GM21528 (cell line): ENCODE measurements at regions not wholly inside any gene's neighbourhood (a gene's known extent, or its start where the extent isn't known, plus 50 kb on each side); places are given as distances from the start of the nearest gene placed in this dataset.

Source experiments
- ATAC-seq: cut with Tn5 transposase; IDR thresholded peaks from one replicate; pipeline ENCODE4 v1.9.1; 2021; ENCODE audit warnings: mild to moderate bottlenecking, moderate library complexity; ENCODE audit not compliant: unreplicated experiment, low FRiP score

DNA sequence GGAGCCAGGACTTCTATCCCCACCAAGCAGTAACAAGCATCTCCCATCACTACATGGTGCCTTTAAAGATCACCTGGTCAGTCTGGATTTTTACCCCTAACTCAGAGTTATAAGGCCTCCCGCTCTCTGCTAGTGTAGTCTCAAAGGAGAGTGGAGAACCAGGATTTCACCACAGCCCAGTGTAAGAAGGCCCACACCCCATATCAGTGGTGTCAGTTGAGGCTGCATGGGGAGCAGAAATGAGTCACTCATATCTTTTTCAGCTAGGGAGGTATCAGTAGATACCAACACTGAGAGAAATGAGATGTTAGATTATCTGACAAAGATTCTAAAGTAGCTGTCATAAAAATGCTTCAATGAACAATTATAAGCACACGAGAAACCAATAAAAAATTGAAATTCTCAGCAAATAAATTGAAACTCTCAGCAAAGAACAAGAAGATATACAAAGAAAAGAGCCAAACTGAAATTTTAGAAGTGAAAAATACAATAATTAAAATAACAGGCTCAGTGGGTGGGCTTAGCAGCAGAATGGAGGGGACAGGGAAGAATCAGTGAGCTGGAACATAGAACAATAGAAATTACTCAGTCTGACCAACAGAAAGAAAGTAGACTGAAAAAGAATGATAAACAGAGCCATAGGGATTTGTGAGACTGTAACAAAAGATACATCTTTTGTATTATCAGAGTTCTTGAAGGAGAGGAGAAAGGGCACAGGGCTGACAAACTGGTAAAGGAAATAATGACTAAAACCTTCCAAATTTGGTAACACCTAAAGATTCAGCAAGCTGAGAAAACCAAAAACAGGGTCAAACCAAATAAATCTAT is 257.7 kb downstream of the ANAPC1 start:
- no peak for ATAC-seq

- ATAC-seq = no peak
Measured at GRCh38 chr2:111626865-111627163, 257.2 kb downstream of the ANAPC1 start.

- ATAC-seq = no peak
Measured at GRCh38 chr2:111627256-111627655, 256.7 kb downstream of the ANAPC1 start.

- no peak for ATAC-seq
Measured at GRCh38 chr2:111628221-111628620, 255.8 kb downstream of the ANAPC1 start.

DNA sequence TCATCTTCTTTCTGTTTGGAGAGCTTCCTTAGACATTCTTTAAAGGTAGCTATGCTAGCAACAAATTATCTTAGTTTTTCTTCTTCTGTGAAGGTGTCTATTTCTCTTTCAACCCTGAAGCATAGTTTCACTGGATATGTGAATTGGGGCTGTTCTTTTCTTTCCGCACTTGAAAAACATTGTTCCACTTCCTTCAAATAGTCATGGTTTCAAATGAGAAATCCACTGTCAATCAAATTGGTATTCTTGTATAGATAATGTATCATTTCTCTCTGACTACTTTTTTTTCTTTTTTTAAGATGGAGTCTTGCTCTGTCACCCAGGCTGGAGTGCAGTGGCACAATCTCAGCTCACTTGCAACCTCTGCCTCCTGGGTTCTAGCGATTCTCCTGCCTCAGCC is 254.0 kb downstream of the ANAPC1 start:
- no peak for ATAC-seq

DNA sequence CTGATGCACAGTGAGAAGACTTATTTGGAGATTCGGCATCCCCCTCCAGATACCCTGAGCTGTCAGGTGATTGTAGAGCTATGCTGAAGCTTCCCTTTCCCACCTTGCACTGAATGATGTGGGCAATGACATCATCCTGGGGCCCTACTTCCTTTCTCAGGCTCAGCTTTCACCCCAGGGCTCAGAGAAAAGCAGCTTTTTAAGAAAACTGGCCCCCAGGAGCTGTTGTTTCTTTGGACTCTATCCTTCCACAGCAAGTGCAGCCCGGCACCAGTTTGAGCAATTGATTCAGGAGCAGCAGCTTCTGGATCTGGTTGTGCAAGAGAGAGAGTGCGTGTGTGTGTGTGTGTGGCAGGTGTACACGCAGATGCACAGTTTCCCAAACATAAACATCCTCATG is 251.3 kb downstream of the ANAPC1 start:
- no peak for ATAC-seq

DNA sequence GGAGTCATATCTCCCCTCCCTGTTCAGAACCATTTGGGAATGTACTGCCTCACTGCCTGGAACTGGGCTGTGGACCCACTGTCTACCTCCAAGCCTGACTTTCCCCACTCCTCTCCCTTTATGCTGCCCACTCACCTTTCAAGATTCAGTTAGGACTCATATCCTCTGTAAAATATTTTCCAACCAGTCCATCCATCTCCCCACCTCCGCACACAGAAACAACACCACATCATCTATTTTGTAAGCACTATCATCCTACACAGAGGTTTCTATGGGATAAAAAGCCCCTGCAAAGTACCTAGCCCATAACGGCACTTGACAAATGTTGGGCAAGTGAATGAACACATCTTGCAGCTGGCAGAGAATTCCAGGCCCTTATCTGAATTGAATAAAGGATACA is 250.8 kb downstream of the ANAPC1 start:
- ATAC-seq = no peak

DNA sequence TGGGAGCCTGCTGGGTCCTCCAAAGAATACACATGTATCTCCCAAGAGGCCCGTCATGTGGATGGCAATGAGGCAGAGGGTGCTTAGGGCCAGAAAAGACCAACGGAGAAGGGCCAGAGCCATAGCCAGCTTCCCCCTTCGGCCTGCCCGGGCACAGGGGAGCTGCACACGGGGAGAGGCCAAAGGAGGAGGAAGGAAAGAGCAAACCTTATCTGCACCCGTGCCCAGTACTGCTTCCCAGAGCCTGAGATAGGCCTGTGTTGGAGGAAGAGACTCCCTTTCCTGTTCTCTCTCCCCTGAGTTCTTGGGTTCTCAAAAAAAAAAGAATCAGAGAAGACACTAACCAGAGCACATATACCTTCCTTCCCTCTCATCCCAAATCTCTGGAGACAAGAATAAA is 250.3 kb downstream of the ANAPC1 start:
- ATAC-seq = no peak

DNA sequence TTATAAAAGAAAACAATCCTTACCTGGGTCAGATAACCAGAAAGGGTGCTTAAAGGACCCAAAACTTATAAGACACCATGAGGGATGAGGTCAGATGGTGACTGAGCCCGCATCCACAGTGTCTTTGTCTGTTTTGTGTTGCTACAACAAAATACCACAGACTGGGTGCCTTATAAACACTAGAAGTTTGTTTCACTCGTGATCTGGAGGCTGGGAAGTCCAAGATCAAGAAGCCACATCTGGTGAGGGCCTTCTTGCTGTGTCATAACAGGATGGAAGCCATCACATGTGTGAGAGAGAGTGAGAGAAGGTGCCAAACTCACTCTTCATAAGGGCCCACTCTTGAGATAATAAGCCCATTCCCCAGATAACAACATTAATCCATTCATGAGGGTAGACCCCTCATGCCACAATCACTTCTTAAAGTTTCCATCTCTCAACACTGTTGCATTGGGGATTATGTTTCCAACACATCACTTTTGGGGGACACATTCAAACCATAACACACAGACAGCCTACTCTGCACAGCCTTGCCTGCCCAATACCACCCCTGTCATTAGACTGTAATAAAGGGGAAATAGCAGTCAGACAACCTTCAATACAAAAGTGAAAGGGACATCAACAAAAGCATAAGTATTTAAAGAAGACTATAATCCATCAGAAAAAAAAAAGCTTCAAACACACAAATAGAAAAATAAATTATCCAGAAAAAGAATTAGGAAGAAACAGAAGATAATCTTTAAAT is 249.8 kb downstream of the ANAPC1 start:
- no peak for ATAC-seq

- ATAC-seq = no peak
Measured at GRCh38 chr2:111634995-111635538, 248.9 kb downstream of the ANAPC1 start.

DNA sequence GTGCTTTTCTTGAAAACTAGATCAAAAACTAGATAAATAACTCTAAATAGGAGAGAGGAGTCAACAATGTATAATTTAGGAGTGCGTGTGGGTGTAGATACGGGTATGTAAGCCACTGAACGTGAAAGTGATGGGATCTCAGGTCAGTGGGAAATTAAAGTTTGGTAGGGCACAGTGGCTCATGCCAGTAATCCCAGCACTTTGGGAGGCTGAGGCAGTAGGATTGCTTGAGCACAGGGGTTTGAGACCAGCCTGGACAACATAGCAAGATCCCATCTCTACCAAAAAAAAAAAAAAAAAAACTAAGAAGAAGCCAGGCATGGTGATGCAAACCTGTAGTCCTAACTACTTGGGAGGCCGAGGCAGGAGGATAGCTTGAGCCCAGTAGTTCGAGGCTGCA is 247.1 kb downstream of the ANAPC1 start:
- ATAC-seq = no peak

DNA sequence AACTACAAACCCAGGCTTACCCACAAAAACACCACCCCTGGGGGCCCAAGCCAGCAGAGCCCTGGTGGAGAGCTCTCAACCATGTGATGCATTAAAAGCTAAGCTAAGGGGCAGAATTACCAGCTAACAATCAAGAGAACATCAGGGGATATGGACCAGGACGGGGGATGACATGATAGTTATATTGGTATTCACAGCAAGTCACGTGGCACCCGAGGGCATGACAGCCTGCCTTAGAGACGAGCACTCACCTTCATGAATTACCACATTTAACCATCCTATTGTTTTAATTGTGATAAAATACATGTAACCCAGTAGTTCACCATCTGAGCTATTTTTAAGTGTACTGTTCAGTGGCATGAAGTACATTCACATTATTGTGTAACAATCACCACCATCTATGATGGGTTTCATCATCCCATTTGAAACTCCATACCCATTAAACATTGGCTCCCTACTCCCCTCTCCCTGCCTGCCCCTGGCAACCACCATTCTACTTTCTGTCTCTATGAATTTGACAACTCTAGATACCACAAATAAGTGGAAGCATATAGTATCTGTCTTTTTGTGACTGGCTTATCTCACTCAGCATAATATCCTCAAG is 245.6 kb downstream of the ANAPC1 start:
- no peak for ATAC-seq

GRCh38 chr2:111640480-111640879 is 243.5 kb downstream of the ANAPC1 start:
- no peak for ATAC-seq

DNA sequence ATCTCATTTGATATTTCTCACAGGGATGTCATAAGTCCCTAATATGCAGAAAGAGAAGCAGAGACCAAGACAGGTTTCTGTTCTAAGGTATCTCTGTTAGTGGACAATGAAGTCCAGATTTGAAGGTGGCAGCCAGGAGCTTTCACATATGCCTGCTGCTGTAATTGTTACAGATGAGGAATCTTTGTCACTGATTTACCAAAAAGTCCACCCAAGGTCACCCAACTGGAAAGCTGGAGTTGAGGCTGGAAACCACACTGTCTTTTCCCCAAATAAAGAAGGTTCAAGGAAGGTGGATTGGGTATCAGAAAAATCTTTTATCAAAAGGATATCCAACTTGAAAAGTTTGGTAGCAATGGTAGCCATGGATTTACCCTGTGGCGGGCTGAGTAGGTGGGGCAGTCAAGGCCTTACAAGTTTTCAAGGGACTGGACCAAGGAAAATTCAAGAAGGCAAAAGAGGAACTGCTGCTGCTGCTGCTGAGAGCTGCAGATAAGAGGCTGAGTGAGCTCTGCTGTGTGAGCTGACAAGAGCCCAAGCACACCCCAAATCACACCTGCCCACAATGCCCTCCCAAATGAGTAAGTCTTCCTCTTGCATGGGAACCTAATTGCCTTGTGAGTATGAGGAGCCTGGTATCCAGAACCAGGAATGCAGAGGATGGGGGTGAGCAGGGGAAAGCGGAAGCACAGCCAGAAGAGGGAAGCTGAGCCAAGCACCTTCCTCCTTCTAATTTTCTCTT is 241.2 kb downstream of the ANAPC1 start:
- ATAC-seq = no peak

- no peak for ATAC-seq
Measured at GRCh38 chr2:111643759-111644158, 240.2 kb downstream of the ANAPC1 start.

DNA sequence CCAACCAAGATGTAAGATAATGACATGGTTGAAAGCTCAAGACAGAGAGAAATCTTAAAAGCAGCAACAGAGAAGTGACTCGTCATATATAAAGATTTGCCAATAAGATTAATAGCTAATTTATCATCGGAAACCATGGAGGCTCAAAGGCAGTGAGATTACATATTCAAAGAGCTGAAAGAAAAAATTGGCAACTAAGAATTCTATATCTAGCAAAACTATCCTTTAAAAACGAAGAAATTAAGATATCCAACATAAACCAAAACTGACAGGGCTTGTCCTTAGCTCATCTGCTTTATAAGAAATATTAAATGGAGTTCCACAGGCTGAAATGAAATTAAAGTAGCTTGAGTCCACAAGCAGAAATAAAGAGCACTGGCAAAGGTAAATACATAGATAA is 236.6 kb downstream of the ANAPC1 start:
- no peak for ATAC-seq

GRCh38 chr2:111652038-111652437 is 232.0 kb downstream of the ANAPC1 start:
- no peak for ATAC-seq

DNA sequence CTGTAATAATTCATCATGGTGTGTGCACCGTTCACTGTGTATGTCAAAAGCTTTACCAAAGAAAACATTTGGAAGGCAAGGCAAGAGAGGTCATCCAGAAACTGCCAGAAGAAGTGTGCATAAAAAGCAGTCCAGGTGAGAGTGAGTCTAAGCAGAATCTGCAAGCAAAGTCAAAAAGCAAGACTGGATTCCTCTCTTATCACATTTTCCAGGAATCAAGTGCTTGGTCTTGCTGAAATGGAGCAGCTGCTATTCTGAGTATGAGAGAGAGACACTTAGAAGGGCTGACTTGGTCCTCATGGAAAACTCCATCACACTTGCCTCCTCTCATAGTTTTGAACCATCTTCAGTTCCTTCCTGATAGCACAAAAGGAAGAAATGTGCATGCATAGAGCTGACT is 231.3 kb downstream of the ANAPC1 start:
- ATAC-seq = no peak

DNA sequence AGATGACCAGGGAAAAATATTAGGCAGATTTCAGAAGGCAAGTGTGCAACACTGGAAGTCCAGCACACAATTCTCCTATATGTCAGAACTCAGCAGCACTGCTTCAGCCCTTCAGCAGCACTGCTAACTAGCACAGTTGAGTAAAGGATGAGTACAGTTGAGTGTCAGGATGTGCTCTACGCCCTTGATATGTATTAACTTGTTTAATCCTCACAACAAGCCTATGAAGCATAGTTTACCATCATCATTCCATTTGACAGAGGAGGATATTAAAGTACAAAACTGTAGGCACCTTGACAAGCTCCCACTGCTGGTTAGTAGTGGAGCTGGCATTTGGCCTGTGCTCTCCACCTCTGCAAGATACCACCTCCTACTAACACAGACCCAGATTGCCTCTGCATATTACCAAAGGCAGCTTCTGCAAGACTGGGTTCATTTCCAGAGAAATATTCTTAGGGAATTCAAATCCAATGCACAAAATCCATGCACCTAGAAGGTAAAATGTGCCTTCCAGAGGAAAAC is 230.8 kb downstream of the ANAPC1 start:
- ATAC-seq = no peak

- no peak for ATAC-seq
Measured at GRCh38 chr2:111653913-111654312, 230.1 kb downstream of the ANAPC1 start.

DNA sequence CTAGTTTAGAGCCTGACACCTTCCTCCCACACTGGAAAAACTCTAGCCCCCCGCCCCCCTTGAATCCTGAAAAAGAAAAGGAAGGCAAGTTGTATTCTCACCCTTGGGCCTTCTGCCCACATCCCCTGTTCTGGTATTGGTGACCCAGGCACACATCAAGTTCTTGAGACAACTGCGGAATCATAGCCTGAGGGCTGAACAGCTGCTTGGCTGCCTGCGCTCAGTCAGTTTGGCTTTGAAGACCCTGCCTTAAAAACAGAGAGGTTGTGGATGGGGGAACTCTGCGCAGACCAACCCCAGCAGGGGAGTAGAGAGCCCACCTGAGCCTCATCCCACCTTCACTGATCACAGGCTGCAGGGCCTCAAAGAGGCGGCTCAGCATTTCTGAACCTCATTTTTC is 229.2 kb downstream of the ANAPC1 start:
- ATAC-seq = no peak
